Breast epithelium (tissue), 3 donors: ENCODE measurements at regions not wholly inside any gene's neighbourhood (a gene's known extent, or its start where the extent isn't known, plus 50 kb on each side); places are given as distances from the start of the nearest gene placed in this dataset.

Experiments
- CTCF ChIP-seq, 3 donors: fragments of 450-650 bp; IDR thresholded peaks; one replicate each; pipeline ENCODE4 v1.5.1; 2016 to 2017; ENCODE audit warnings: antibody characterized with exemption in 3 of 3, mild to moderate bottlenecking in 3 of 3, moderate library complexity in 3 of 3
- POLR2A ChIP-seq: fragments of 450-650 bp; IDR thresholded peaks from one replicate; pipeline ENCODE4 v1.6.1; 2016; ENCODE audit warnings: antibody characterized with exemption, mild to moderate bottlenecking, moderate library complexity
- POLR2AphosphoS5 ChIP-seq, 3 donors: sonication (generic); formaldehyde crosslinking; IDR thresholded peaks; one replicate each; pipeline ENCODE4 v1.6.1; 2017; ENCODE audit warnings: antibody characterized with exemption in 3 of 3

DNA sequence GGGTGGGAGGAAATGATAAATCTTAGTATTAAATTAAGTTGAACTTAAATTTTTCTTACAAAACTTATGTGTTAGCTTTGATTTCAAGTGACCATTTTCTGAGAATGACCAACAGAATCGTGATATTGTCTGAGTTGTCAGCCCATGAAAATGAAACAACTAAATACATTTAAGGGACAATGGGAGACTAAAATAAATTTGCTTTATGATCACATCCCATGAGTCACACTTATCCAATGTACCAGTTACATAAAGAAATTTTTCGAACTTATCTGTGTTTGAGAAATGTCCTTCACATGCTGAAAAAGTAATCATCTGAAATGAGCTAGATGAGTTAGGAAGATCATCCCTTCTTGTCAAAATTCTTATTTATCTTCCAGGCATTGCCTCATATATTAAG lies 415.9 kb upstream of the SYT1 start:
- no peak for TF ChIP-seq CTCF (IDR thresholded peaks at IDR 0.05)
- no peak for TF ChIP-seq POLR2A
- no peak for TF ChIP-seq POLR2AphosphoS5 (IDR thresholded peaks at IDR 0.05)
